Parathyroid adenoma (tissue), 2 donors: ENCODE measurements at regions not wholly inside any gene's neighbourhood (a gene's known extent, or its start where the extent isn't known, plus 50 kb on each side); places are given as distances from the start of the nearest gene placed in this dataset.

Source experiments
- H2AFZ ChIP-seq: fragments of 300-600 bp; sonication (generic); one replicate; pipeline ENCODE4 v1.7.0; 2017; ENCODE audit warnings: antibody characterized with exemption, mild to moderate bottlenecking
- H3K27ac ChIP-seq: fragments of 300-600 bp; sonication (generic); one replicate; pipeline ENCODE4 v1.7.0; 2017
- H3K27me3 ChIP-seq: fragments of 300-600 bp; sonication (generic); one replicate; pipeline ENCODE4 v1.7.0; 2017; ENCODE audit warnings: low read length; ENCODE audit not compliant: control insufficient read depth, insufficient read depth
- H3K36me3 ChIP-seq: fragments of 300-600 bp; sonication (generic); one replicate; pipeline ENCODE4 v1.7.0; 2017; ENCODE audit warnings: low read length; ENCODE audit not compliant: control insufficient read depth, insufficient read depth
- H3K4me1 ChIP-seq: fragments of 300-600 bp; sonication (generic); one replicate; pipeline ENCODE4 v1.7.0; 2017; ENCODE audit warnings: control low read depth
- H3K4me2 ChIP-seq: fragments of 300-600 bp; sonication (generic); one replicate; pipeline ENCODE4 v1.7.0; 2017; ENCODE audit warnings: low read length
- H3K4me3 ChIP-seq: fragments of 300-600 bp; sonication (generic); one replicate; pipeline ENCODE4 v1.7.0; 2017; ENCODE audit warnings: low read depth, low read length
- H3K79me2 ChIP-seq: fragments of 300-600 bp; sonication (generic); one replicate; pipeline ENCODE4 v1.7.0; 2017; ENCODE audit warnings: control low read depth
- H3K9ac ChIP-seq: fragments of 300-600 bp; sonication (generic); one replicate; pipeline ENCODE4 v1.7.0; 2017; ENCODE audit warnings: mild to moderate bottlenecking
- H3K9me3 ChIP-seq: fragments of 300-600 bp; sonication (generic); one replicate; pipeline ENCODE4 v1.7.0; 2017; ENCODE audit warnings: low read length; ENCODE audit not compliant: control insufficient read depth
- TF ChIP-seq, protein P1 (sequence below): fragments of 300-600 bp; sonication (generic); IDR thresholded peaks from one replicate; pipeline ENCODE4 v1.7.0; 2017; ENCODE audit warnings: antibody characterized with exemption, mild to moderate bottlenecking
- donor health status: primary hyperparathyroidism.

DNA sequence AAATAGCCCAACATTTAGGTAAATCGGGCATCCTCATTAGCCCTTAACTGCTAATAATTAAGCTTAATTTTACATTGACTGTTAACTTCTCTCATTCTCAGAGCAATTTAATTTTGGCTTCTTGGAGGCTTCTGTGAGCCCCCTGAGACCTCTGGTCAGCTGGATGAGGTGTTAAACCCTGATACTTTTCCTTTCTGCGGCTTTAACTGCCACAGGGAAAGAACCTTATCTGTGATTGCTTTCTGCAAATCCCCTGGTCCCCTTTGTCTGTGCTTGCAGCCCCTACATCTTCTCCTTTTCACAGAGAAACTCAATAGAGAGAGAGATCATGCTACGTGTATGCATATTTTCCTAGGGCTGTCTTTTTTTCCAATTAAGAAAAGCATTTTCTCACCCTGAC, 184.5 kb upstream of the CSF3R start:
- Histone ChIP-seq H2AFZ (no peak overlapping the region), H3K4me1 (no peaks in the 10 kb centered on the region), H3K9me3 (no peaks in the 10 kb centered on the region), H3K27me3 (no peaks in the 10 kb centered on the region), H3K4me3 (no peak overlapping the region), H3K4me2 (no peak overlapping the region), H3K27ac (no peak overlapping the region), H3K36me3 (no peaks in the 10 kb centered on the region), H3K79me2 (no peaks in the 10 kb centered on the region), H3K9ac (no peak overlapping the region)
- TF ChIP-seq, protein P1, sequence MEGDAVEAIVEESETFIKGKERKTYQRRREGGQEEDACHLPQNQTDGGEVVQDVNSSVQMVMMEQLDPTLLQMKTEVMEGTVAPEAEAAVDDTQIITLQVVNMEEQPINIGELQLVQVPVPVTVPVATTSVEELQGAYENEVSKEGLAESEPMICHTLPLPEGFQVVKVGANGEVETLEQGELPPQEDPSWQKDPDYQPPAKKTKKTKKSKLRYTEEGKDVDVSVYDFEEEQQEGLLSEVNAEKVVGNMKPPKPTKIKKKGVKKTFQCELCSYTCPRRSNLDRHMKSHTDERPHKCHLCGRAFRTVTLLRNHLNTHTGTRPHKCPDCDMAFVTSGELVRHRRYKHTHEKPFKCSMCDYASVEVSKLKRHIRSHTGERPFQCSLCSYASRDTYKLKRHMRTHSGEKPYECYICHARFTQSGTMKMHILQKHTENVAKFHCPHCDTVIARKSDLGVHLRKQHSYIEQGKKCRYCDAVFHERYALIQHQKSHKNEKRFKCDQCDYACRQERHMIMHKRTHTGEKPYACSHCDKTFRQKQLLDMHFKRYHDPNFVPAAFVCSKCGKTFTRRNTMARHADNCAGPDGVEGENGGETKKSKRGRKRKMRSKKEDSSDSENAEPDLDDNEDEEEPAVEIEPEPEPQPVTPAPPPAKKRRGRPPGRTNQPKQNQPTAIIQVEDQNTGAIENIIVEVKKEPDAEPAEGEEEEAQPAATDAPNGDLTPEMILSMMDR, result no peak

- no peaks in the 10 kb centered on the region for H3K79me2 ChIP-seq
- no peaks in the 10 kb centered on the region for H3K4me1 ChIP-seq
- H3K27ac ChIP-seq, result no peak overlapping the region
- no peak overlapping the region for H3K4me2 ChIP-seq
- no peaks in the 10 kb centered on the region for H3K9me3 ChIP-seq
- H3K27me3 ChIP-seq, result no peaks in the 10 kb centered on the region
- no peak overlapping the region for H3K4me3 ChIP-seq
- TF ChIP-seq, protein P1, result no peak
- H2AFZ ChIP-seq, result no peak overlapping the region
- no peaks in the 10 kb centered on the region for H3K36me3 ChIP-seq
- H3K9ac ChIP-seq, result no peak overlapping the region
These were observed 182.9 kb upstream of the CSF3R start for GRCh38 chr1:36665478-36666080.

DNA sequence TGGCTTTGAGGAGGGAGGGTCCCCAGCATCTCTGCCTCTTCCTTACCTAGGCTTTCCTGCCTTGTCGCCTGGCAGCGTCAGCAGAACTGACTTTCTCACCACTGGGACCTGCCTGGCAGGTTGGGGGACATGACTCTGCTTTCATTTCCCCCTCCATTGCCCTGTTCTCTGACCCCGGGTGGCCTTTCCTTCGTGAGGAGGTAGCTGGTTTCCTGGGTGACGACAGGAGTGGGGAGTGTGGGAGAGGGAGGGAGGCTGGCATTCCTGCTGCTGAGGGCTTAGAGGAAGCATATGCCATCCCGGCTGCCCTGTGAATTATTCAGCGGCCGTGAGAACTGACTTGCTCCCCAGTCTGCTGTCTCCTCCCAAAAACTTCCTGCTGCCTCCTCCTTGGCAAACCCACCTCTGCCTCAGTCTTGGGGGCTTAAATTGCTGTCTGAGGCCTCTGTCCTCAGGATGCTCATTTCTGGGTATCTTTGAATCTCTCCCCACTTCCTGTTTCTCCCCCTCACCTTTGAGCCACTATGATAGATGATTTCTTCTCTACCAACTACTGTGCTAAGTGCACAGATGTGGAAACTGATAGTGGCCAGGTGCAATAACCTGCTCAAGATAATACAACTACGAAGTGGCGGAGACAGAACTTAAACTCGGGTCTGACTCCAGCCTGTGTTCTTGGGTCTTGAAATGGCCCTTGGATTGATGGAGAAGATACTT, 182.0 kb upstream of the CSF3R start:
- TF ChIP-seq, protein P1, result no peak
- Histone ChIP-seq H3K9me3 (no peaks in the 10 kb centered on the region), H3K4me3 (no peak overlapping the region), H3K4me2 (no peak overlapping the region), H2AFZ (no peak overlapping the region), H3K9ac (no peak overlapping the region), H3K36me3 (no peaks in the 10 kb centered on the region), H3K27me3 (no peaks in the 10 kb centered on the region), H3K27ac (no peak overlapping the region), H3K79me2 (no peaks in the 10 kb centered on the region), H3K4me1 (no peaks in the 10 kb centered on the region)

- Histone ChIP-seq H3K4me1 (no peaks in the 10 kb centered on the region), H3K36me3 (no peaks in the 10 kb centered on the region), H3K27ac (no peak overlapping the region), H3K9ac (no peak overlapping the region), H3K4me2 (no peak overlapping the region), H3K4me3 (no peak overlapping the region), H3K27me3 (no peaks in the 10 kb centered on the region), H3K79me2 (no peaks in the 10 kb centered on the region), H3K9me3 (no peaks in the 10 kb centered on the region), H2AFZ (no peak overlapping the region)
- TF ChIP-seq, protein P1, result no peak
These were observed 181.2 kb upstream of the CSF3R start for GRCh38 chr1:36663772-36664430.
